HG02642 (cell line): ENCODE measurements at regions not wholly inside any gene's neighbourhood (a gene's known extent, or its start where the extent isn't known, plus 50 kb on each side); places are given as distances from the start of the nearest gene placed in this dataset.
"Not testable (repeated sequence)": the region's sequence is repeated elsewhere in the genome, so short reads cannot be mapped to it uniquely, and the experiment has no call there.

Experiments used
- ATAC-seq: cut with Tn5 transposase; IDR thresholded peaks from one replicate; pipeline ENCODE4 v1.9.1; 2021; ENCODE audit warnings: mild to moderate bottlenecking; ENCODE audit not compliant: unreplicated experiment, poor library complexity

- ATAC-seq: no peak
Observed at GRCh38 chr2:142767847-142768246, 109.6 kb upstream of the KYNU start.

GRCh38 chr2:142758973-142759372, 118.5 kb upstream of the KYNU start:
- ATAC-seq: no peak

- ATAC-seq: no peak
Observed at GRCh38 chr2:142757111-142757510, 120.4 kb upstream of the KYNU start.

- ATAC-seq: no peak
Observed at GRCh38 chr2:142756430-142756829, 121.0 kb upstream of the KYNU start.

GRCh38 chr2:142755191-142755590, 122.3 kb upstream of the KYNU start:
- no peak for ATAC-seq

- no peak for ATAC-seq
Observed at GRCh38 chr2:142754182-142754581, 123.3 kb upstream of the KYNU start.

GRCh38 chr2:142750858-142751257, 126.6 kb upstream of the KYNU start:
- ATAC-seq: no peak

GRCh38 chr2:142748559-142749099, 128.8 kb upstream of the KYNU start:
- no peak for ATAC-seq

- no peak for ATAC-seq
Observed at GRCh38 chr2:142745691-142746090, 131.8 kb upstream of the KYNU start.

- no peak for ATAC-seq
Observed at GRCh38 chr2:142742371-142743214, 134.9 kb upstream of the KYNU start.

- ATAC-seq: no peak
Observed at GRCh38 chr2:142741764-142742269, 135.6 kb upstream of the KYNU start.

- no peak for ATAC-seq
Observed at GRCh38 chr2:142734770-142735169, 142.7 kb upstream of the KYNU start.

- ATAC-seq: no peak
Observed at GRCh38 chr2:142734231-142734630, 143.2 kb upstream of the KYNU start.

GRCh38 chr2:142729814-142730213, 147.7 kb upstream of the KYNU start:
- not testable (repeated sequence) for ATAC-seq

GRCh38 chr2:142727821-142728478, 149.5 kb upstream of the KYNU start:
- not testable (repeated sequence) for ATAC-seq

GRCh38 chr2:142725386-142725785, 152.1 kb upstream of the KYNU start:
- no peak for ATAC-seq

- ATAC-seq: peak; percentile 53
Observed at GRCh38 chr2:142724713-142725349, 152.6 kb upstream of the KYNU start.

GRCh38 chr2:142724186-142724585, 153.3 kb upstream of the KYNU start:
- no peak for ATAC-seq

GRCh38 chr2:142723236-142723635, 154.2 kb upstream of the KYNU start:
- ATAC-seq: no peak

- ATAC-seq: no peak
Observed at GRCh38 chr2:142722569-142722968, 154.9 kb upstream of the KYNU start.

- ATAC-seq: no peak
Observed at GRCh38 chr2:142722086-142722485, 155.4 kb upstream of the KYNU start.
